DMS 273 (cell line): ENCODE measurements at regions not wholly inside any gene's neighbourhood (a gene's known extent, or its start where the extent isn't known, plus 50 kb on each side); places are given as distances from the start of the nearest gene placed in this dataset.

Experiments
- DNase-seq: peaks from one replicate; lab custom pipeline; 2025; ENCODE audit not compliant: unreplicated experiment; lab: John Stamatoyannopoulos, UW

- no peak for DNase-seq
These were observed 101.4 kb upstream of the SLC44A1 start for GRCh38 chr9:105143136-105143430.

GRCh38 chr9:105144076-105144475, 100.4 kb upstream of the SLC44A1 start:
- no peak for DNase-seq

- no peak for DNase-seq
These were observed 99.6 kb upstream of the SLC44A1 start for GRCh38 chr9:105144841-105145240.

GRCh38 chr9:105146677-105147076, 97.8 kb upstream of the SLC44A1 start:
- peak; percentile 71 for DNase-seq

GRCh38 chr9:105147110-105147871, 97.2 kb upstream of the SLC44A1 start:
- no peak for DNase-seq

- DNase-seq = no peak
These were observed 96.0 kb upstream of the SLC44A1 start for GRCh38 chr9:105148328-105149006.

- DNase-seq = no peak
These were observed 93.3 kb upstream of the SLC44A1 start for GRCh38 chr9:105150991-105151685.

- DNase-seq = peak; percentile 8
These were observed 92.8 kb upstream of the SLC44A1 start for GRCh38 chr9:105151686-105151995.

GRCh38 chr9:105154723-105155191, 89.7 kb upstream of the SLC44A1 start:
- no peak for DNase-seq

GRCh38 chr9:105157171-105157583, 87.3 kb upstream of the SLC44A1 start:
- peak; percentile 73 for DNase-seq

- DNase-seq = no peak
These were observed 86.4 kb upstream of the SLC44A1 start for GRCh38 chr9:105158020-105158419.

- DNase-seq = peak; percentile 64
These were observed 85.6 kb upstream of the SLC44A1 start for GRCh38 chr9:105158898-105159297.

GRCh38 chr9:105168870-105169319, 75.6 kb upstream of the SLC44A1 start:
- peak; percentile 71 for DNase-seq

- DNase-seq = no peak
These were observed 73.4 kb upstream of the SLC44A1 start for GRCh38 chr9:105171076-105171475.

GRCh38 chr9:105171589-105171988, 72.9 kb upstream of the SLC44A1 start:
- no peak for DNase-seq

GRCh38 chr9:105172436-105172835, 72.0 kb upstream of the SLC44A1 start:
- no peak for DNase-seq

GRCh38 chr9:105173306-105173705, 71.1 kb upstream of the SLC44A1 start:
- DNase-seq = no peak

- DNase-seq = no peak
These were observed 70.6 kb upstream of the SLC44A1 start for GRCh38 chr9:105173826-105174225.

- no peak for DNase-seq
These were observed 68.3 kb upstream of the SLC44A1 start for GRCh38 chr9:105176194-105176593.

- no peak for DNase-seq
These were observed 66.4 kb upstream of the SLC44A1 start for GRCh38 chr9:105178076-105178475.

GRCh38 chr9:105187781-105188180, 56.7 kb upstream of the SLC44A1 start:
- no peak for DNase-seq

- no peak for DNase-seq
These were observed 55.7 kb upstream of the SLC44A1 start for GRCh38 chr9:105188746-105189145.
